HCT116 (cell line): ENCODE measurements at regions not wholly inside any gene's neighbourhood (a gene's known extent, or its start where the extent isn't known, plus 50 kb on each side); places are given as distances from the start of the nearest gene placed in this dataset.

Experiments
- ATAC-seq: fragments of 200-7000 bp; cut with Tn5 transposase; 2 replicates; pipeline ENCODE4 v1.9.1; 2020; ENCODE audit warnings: mild to moderate bottlenecking, moderate library complexity
- BruUV-seq: library from RNA; stranded (reverse); fragments of 400-500 nt; replicated peaks from 2 replicates; lab custom pipeline; 2021; lab: Mats Ljungman, UMichigan
- CTCF ChIA-PET: fragments of 300-600 bp; sonication (Branson Sonifier 250); formaldehyde crosslinking; loops from one replicate; lab custom pipeline; 2021; ENCODE audit warnings: antibody characterized with exemption; lab: Charles Lee
- POLR2A ChIA-PET: fragments of 300-600, 350-600 bp; sonication (Branson Sonifier 250); formaldehyde crosslinking; loops from one replicate; lab custom pipeline; 2021; ENCODE audit warnings: antibody characterized with exemption; lab: Charles Lee
- RAD21 ChIA-PET, 2 experiments: fragments of 300-600 bp; sonication (Branson Sonifier 250); formaldehyde crosslinking; loops; one replicate each; lab custom pipeline; 2023; ENCODE audit warnings: low total read pairs in 2 of 2; ENCODE audit not compliant: uncharacterized antibody in 2 of 2, unreplicated experiment in 2 of 2, low non-redundant PET in 1 of 2; lab: Charles Lee
- DNase-seq: peaks from one replicate; pipeline ENCODE4 v3.0.0-alpha.2; 2010; ENCODE audit warnings: low read depth, low spot score
- H2AFZ ChIP-seq: fragments of 200-600 bp; shearing (Covaris generic), sonication (generic); 2 replicates; pipeline ENCODE4 v1.6.1; 2017; ENCODE audit warnings: low read depth, mixed run types, mixed read lengths, antibody characterized with exemption, low read length; ENCODE audit not compliant: poor library complexity, severe bottlenecking
- H3K27ac ChIP-seq: 2 replicates; pipeline ENCODE4 v1.5.1; 2012; ENCODE audit warnings: low read depth, low read length
- H3K27me3 ChIP-seq: fragments of 200-600 bp; sonication (generic); 2 replicates; pipeline ENCODE4 v1.6.1; 2016; ENCODE audit warnings: mixed run types, low read length, mixed read lengths; ENCODE audit not compliant: insufficient read depth
- H3K36me3 ChIP-seq, 2 experiments: fragments of 200-500 bp in 1 of 2; fragments of 200-600 bp in 1 of 2; sonication (Bioruptor generic) in 1 of 2; sonication (generic) in 1 of 2; 2 replicates each; pipeline versions ENCODE4 v1.5.1 to v1.6.1; 2014 to 2016; ENCODE audit warnings: low read length in 2 of 2, inconsistent platforms in 1 of 2, mixed read lengths in 1 of 2, mixed run types in 1 of 2; ENCODE audit not compliant: insufficient read depth in 2 of 2, control insufficient read depth in 1 of 2
- H3K4me1 ChIP-seq, 2 experiments: fragments of 200-600 bp in 1 of 2; sonication (generic) in 1 of 2; 2 replicates each; pipeline versions ENCODE4 v1.5.1 to v1.6.1; 2012 to 2017; ENCODE audit warnings: low read length in 2 of 2, inconsistent platforms in 1 of 2, mild to moderate bottlenecking in 1 of 2, mixed read lengths in 1 of 2, mixed run types in 1 of 2, moderate library complexity in 1 of 2; ENCODE audit not compliant: insufficient read depth in 2 of 2, control insufficient read depth in 1 of 2
- H3K4me2 ChIP-seq: fragments of 200-600 bp; sonication (generic); 2 replicates; pipeline ENCODE4 v1.6.1; 2017; ENCODE audit warnings: mixed run types, low read length, mixed read lengths
- H3K4me3 ChIP-seq, 2 experiments: fragments of 200-600 bp in 1 of 2; sonication (generic) in 1 of 2; replicated peaks in 1 of 2; 2 replicates each; pipeline ENCODE4 v1.5.1; 2011 to 2016; ENCODE audit warnings: low read length in 2 of 2, control low read depth in 1 of 2, low read depth in 1 of 2, mild to moderate bottlenecking in 1 of 2, mixed read lengths in 1 of 2, mixed run types in 1 of 2
- H3K79me2 ChIP-seq: fragments of 200-600 bp; sonication (generic); 2 replicates; pipeline ENCODE4 v1.6.1; 2017; ENCODE audit warnings: mild to moderate bottlenecking, mixed run types, low read length, moderate library complexity, mixed read lengths; ENCODE audit not compliant: insufficient read depth
- H3K9ac ChIP-seq: fragments of 200-600 bp; sonication (generic); 2 replicates; pipeline ENCODE4 v1.6.1; 2016; ENCODE audit warnings: low read length, mixed read lengths
- H3K9me2 ChIP-seq: fragments of 200-600 bp; sonication (generic), shearing (Covaris generic); 2 replicates; pipeline ENCODE4 v1.6.1; 2017; ENCODE audit warnings: mixed run types, mild to moderate bottlenecking, moderate library complexity; ENCODE audit not compliant: insufficient read depth
- H3K9me3 ChIP-seq, 2 experiments: fragments of 200-500 bp in 1 of 2; fragments of 200-600 bp in 1 of 2; sonication (Bioruptor generic) in 1 of 2; sonication (generic) in 1 of 2; 2 replicates each; pipeline ENCODE4 v1.6.1; 2014 to 2017; ENCODE audit warnings: low read length in 2 of 2, mixed read lengths in 2 of 2, inconsistent platforms in 1 of 2, low read depth in 1 of 2, mild to moderate bottlenecking in 1 of 2, mixed run types in 1 of 2, moderate library complexity in 1 of 2; ENCODE audit not compliant: control insufficient read depth in 1 of 2, insufficient read depth in 1 of 2
- H4K20me1 ChIP-seq: fragments of 200-600 bp; sonication (generic), shearing (Covaris generic); 2 replicates; pipeline ENCODE4 v1.6.1; 2017; ENCODE audit warnings: mixed run types, mild to moderate bottlenecking, moderate library complexity; ENCODE audit not compliant: insufficient read depth
- CBX3 ChIP-seq: IDR thresholded peaks from 2 replicates; pipeline ENCODE4 v1.6.1; 2012; ENCODE audit warnings: low read depth
- EGR1 ChIP-seq: IDR thresholded peaks from 2 replicates; pipeline ENCODE4 v1.6.1; 2012; ENCODE audit warnings: low read depth
- ELF1 ChIP-seq: IDR thresholded peaks from 2 replicates; pipeline ENCODE4 v1.6.1; 2012; ENCODE audit warnings: low read depth, borderline replicate concordance
- EZH2phosphoT487 ChIP-seq: fragments of 200-600 bp; IDR thresholded peaks from 2 replicates; pipeline ENCODE4 v1.6.1; 2018; ENCODE audit warnings: antibody characterized with exemption, borderline replicate concordance
- FOSL1 ChIP-seq: IDR thresholded peaks from 2 replicates; pipeline ENCODE4 v1.6.1; 2012; ENCODE audit warnings: low read depth
- JUND ChIP-seq: IDR thresholded peaks from 2 replicates; pipeline ENCODE4 v1.6.1; 2012
- POLR2AphosphoS5 ChIP-seq: IDR thresholded peaks from 2 replicates; pipeline ENCODE4 v1.6.1; 2011; ENCODE audit warnings: mild to moderate bottlenecking, low read depth, low read length, moderate library complexity
- RAD21 ChIP-seq: IDR thresholded peaks from 2 replicates; pipeline ENCODE4 v1.6.1; 2012; ENCODE audit warnings: low read depth, mild to moderate bottlenecking
- SP1 ChIP-seq: IDR thresholded peaks from 2 replicates; pipeline ENCODE4 v1.6.1; 2012; ENCODE audit warnings: low read depth
- TCF7L2 ChIP-seq: IDR thresholded peaks from 2 replicates; pipeline ENCODE4 v1.7.0; 2011; ENCODE audit warnings: borderline replicate concordance, inconsistent platforms; ENCODE audit not compliant: insufficient read depth, insufficient read length; ENCODE audit errors: extremely low read depth
- ZFX ChIP-seq: fragments of 450-650 bp; IDR thresholded peaks from 2 replicates; pipeline ENCODE4 v1.6.1; 2017
- intact Hi-C: fragments of 100-400 bp; cut with micrococcal nuclease; formaldehyde crosslinking; loops from 2 replicates; pipeline ENCODE4 v1.10.0; 2022
- TF ChIP-seq, protein P1 (sequence below): IDR thresholded peaks from 2 replicates; pipeline ENCODE4 v1.6.1; 2011; ENCODE audit warnings: mild to moderate bottlenecking, low read length, moderate library complexity; ENCODE audit not compliant: insufficient replicate concordance; ENCODE audit errors: extremely low read depth
- TF ChIP-seq, protein P2 (sequence below): IDR thresholded peaks from 2 replicates; pipeline ENCODE4 v1.6.1; 2012; ENCODE audit warnings: low read depth
- TF ChIP-seq, protein P3 (sequence below), 3 experiments: fragments of 200-600 bp in 1 of 3; sonication (generic) in 1 of 3; IDR thresholded peaks in 2 of 3; conservative IDR thresholded peaks in 1 of 3; 2 replicates each; pipeline ENCODE4 v1.5.1; 2012 to 2017; ENCODE audit warnings: low read depth in 2 of 3, low read length in 2 of 3, antibody characterized with exemption in 1 of 3, borderline replicate concordance in 1 of 3, control low read depth in 1 of 3, mild to moderate bottlenecking in 1 of 3, mixed read lengths in 1 of 3, mixed run types in 1 of 3, moderate library complexity in 1 of 3; ENCODE audit not compliant: insufficient read depth in 1 of 3

DNA sequence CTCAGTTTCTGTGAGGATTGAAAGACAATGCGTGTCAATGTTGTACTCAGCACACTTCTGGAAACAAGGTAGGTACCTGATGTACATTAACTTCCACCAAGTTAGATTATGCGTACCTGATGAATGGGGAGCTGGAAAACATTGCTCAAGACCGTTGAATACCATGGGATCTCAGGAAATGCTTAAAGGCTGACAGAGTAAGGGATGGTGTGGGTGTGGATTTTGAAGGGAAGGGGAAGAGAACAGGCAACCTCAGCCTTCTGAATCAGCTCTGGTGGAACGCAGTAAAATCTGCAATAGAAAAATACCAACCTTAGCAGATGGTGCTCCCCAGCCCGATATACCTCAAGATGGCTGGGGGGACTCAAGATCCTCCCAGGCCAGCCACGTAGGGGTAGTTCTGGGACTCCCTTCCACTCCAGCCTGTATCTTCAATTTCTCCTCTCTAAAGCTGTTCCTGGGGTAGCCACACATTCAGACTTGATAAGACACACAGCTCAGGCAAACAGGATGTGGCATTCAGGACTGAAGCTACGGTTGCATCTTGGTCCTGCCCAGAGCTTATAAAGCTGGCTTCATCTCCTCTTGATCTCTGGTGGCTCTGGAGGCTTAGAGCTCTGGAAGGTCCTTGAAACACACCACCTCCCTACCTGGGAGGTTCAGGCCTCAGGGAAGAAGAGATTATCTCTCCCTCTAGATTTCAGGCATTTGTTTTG is 111.8 kb downstream of the CTNND1 start:
- Histone ChIP-seq H4K20me1 (no peaks in the 10 kb centered on the region), H3K9ac (no peak overlapping the region), H3K9me2 (no peaks in the 10 kb centered on the region), H2AFZ (no peak overlapping the region), H3K9me3 (no peaks in the 10 kb centered on the region), H3K27ac (no peak overlapping the region), H3K4me1 (no peaks in the 10 kb centered on the region), H3K27me3 (no peaks in the 10 kb centered on the region), H3K4me3 (no peak overlapping the region), H3K79me2 (no peaks in the 10 kb centered on the region), H3K4me2 (no peak overlapping the region), H3K36me3 (no peaks in the 10 kb centered on the region)
- no peak for DNase-seq
- ChIA-PET RAD21 (no interaction called here), CTCF (no interaction called here), POLR2A (no interaction called here)
- intact Hi-C loops, result no loop called here
- ATAC-seq, result no peak
- no peak for TF ChIP-seq ZFX
- TF ChIP-seq ELF1, result no peak
- TF ChIP-seq JUND, result no peak
- TF ChIP-seq CBX3, result no peak
- TF ChIP-seq SP1, result no peak
- no peak for TF ChIP-seq TCF7L2
- no peak for TF ChIP-seq EZH2phosphoT487
- TF ChIP-seq, protein P1, sequence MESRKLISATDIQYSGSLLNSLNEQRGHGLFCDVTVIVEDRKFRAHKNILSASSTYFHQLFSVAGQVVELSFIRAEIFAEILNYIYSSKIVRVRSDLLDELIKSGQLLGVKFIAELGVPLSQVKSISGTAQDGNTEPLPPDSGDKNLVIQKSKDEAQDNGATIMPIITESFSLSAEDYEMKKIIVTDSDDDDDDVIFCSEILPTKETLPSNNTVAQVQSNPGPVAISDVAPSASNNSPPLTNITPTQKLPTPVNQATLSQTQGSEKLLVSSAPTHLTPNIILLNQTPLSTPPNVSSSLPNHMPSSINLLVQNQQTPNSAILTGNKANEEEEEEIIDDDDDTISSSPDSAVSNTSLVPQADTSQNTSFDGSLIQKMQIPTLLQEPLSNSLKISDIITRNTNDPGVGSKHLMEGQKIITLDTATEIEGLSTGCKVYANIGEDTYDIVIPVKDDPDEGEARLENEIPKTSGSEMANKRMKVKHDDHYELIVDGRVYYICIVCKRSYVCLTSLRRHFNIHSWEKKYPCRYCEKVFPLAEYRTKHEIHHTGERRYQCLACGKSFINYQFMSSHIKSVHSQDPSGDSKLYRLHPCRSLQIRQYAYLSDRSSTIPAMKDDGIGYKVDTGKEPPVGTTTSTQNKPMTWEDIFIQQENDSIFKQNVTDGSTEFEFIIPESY, result no peak
- no peak for TF ChIP-seq EGR1
- TF ChIP-seq FOSL1, result no peak
- TF ChIP-seq RAD21, result no peak
- TF ChIP-seq, protein P2, sequence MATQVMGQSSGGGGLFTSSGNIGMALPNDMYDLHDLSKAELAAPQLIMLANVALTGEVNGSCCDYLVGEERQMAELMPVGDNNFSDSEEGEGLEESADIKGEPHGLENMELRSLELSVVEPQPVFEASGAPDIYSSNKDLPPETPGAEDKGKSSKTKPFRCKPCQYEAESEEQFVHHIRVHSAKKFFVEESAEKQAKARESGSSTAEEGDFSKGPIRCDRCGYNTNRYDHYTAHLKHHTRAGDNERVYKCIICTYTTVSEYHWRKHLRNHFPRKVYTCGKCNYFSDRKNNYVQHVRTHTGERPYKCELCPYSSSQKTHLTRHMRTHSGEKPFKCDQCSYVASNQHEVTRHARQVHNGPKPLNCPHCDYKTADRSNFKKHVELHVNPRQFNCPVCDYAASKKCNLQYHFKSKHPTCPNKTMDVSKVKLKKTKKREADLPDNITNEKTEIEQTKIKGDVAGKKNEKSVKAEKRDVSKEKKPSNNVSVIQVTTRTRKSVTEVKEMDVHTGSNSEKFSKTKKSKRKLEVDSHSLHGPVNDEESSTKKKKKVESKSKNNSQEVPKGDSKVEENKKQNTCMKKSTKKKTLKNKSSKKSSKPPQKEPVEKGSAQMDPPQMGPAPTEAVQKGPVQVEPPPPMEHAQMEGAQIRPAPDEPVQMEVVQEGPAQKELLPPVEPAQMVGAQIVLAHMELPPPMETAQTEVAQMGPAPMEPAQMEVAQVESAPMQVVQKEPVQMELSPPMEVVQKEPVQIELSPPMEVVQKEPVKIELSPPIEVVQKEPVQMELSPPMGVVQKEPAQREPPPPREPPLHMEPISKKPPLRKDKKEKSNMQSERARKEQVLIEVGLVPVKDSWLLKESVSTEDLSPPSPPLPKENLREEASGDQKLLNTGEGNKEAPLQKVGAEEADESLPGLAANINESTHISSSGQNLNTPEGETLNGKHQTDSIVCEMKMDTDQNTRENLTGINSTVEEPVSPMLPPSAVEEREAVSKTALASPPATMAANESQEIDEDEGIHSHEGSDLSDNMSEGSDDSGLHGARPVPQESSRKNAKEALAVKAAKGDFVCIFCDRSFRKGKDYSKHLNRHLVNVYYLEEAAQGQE, result no peak
- TF ChIP-seq, protein P3, sequence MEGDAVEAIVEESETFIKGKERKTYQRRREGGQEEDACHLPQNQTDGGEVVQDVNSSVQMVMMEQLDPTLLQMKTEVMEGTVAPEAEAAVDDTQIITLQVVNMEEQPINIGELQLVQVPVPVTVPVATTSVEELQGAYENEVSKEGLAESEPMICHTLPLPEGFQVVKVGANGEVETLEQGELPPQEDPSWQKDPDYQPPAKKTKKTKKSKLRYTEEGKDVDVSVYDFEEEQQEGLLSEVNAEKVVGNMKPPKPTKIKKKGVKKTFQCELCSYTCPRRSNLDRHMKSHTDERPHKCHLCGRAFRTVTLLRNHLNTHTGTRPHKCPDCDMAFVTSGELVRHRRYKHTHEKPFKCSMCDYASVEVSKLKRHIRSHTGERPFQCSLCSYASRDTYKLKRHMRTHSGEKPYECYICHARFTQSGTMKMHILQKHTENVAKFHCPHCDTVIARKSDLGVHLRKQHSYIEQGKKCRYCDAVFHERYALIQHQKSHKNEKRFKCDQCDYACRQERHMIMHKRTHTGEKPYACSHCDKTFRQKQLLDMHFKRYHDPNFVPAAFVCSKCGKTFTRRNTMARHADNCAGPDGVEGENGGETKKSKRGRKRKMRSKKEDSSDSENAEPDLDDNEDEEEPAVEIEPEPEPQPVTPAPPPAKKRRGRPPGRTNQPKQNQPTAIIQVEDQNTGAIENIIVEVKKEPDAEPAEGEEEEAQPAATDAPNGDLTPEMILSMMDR (IDR thresholded peaks at IDR 0.05 in 2 of 3, conservative IDR thresholded peaks at IDR 0.05 in 1 of 3; ENCODE audit: borderline replicate concordance in 1 of 3, insufficient read depth in 1 of 3, low read depth in 2 of 3, low read length in 2 of 3), result no peak
- TF ChIP-seq POLR2AphosphoS5, result no peak
- no TSS peak for BruUV-seq
